GM12878 (cell line): ENCODE measurements at regions not wholly inside any gene's neighbourhood (a gene's known extent, or its start where the extent isn't known, plus 50 kb on each side); places are given as distances from the start of the nearest gene placed in this dataset.

ENCODE experiments used
- ATAC-seq: fragments of 200-7000 bp; cut with Tn5 transposase; 3 replicates; pipeline ENCODE4 v1.9.1; 2020; ENCODE audit warnings: mild to moderate bottlenecking, moderate library complexity
- BruUV-seq: library from RNA; stranded (reverse); fragments of 400-500 nt; replicated peaks from 2 replicates; lab custom pipeline; 2021; lab: Mats Ljungman, UMichigan
- CTCF ChIA-PET: fragments of 300-600 bp; sonication (Branson Sonifier 250); formaldehyde crosslinking; extraction: SDS; loops from one replicate; lab custom pipeline; 2021; ENCODE audit warnings: inconsistent platforms; lab: Yijun Ruan, JAX
- POLR2A ChIA-PET: fragments of 350-600 bp; formaldehyde crosslinking; extraction: SDS; loops from one replicate; lab custom pipeline; 2021; ENCODE audit warnings: inconsistent platforms; lab: Charles Lee
- RAD21 ChIA-PET: fragments of 300-600 bp; sonication (Branson Sonifier 250); formaldehyde crosslinking; loops from one replicate; lab custom pipeline; 2023; ENCODE audit warnings: antibody characterized with exemption; ENCODE audit not compliant: unreplicated experiment; lab: Charles Lee
- SMC1A ChIA-PET: fragments of 300-600 bp; sonication (Branson Sonifier 250); formaldehyde crosslinking; loops from one replicate; lab custom pipeline; 2023; ENCODE audit not compliant: unreplicated experiment, uncharacterized antibody; lab: Charles Lee
- DNase-seq: peaks from one replicate; pipeline ENCODE4 v3.0.0-alpha.2; 2011; ENCODE audit warnings: low read depth, low spot score
- FAIRE-seq: peaks from 3 replicates; lab custom pipeline; 2011; peaks lifted over from hg19 to GRCh38; lab: Jason Lieb, UNC
- H2AFZ ChIP-seq: 2 replicates; pipeline ENCODE4 v1.6.0; 2011; ENCODE audit warnings: low read depth, low read length, control low read depth; ENCODE audit not compliant: control insufficient read depth
- H3K27ac ChIP-seq: 2 replicates; pipeline ENCODE4 v1.5.1; 2011; ENCODE audit warnings: control low read depth; ENCODE audit not compliant: control insufficient read depth, insufficient read depth
- H3K27me3 ChIP-seq, 2 experiments: replicated peaks in 1 of 2; 2 replicates each; pipeline versions ENCODE4 v1.6.0 to v1.6.1; 2011; ENCODE audit warnings: low read length in 1 of 2; ENCODE audit not compliant: control insufficient read depth in 2 of 2, insufficient read depth in 2 of 2
- H3K36me3 ChIP-seq, 2 experiments: 2 replicates each; pipeline ENCODE4 v1.5.1; 2011; ENCODE audit warnings: low read length in 1 of 2; ENCODE audit not compliant: control insufficient read depth in 2 of 2, insufficient read depth in 2 of 2
- H3K4me1 ChIP-seq: 2 replicates; pipeline ENCODE4 v1.6.1; 2011; ENCODE audit warnings: mild to moderate bottlenecking, low read length, moderate library complexity, mixed read lengths; ENCODE audit not compliant: control insufficient read depth, insufficient read depth
- H3K4me2 ChIP-seq: 2 replicates; pipeline ENCODE4 v1.6.0; 2011; ENCODE audit warnings: control low read depth; ENCODE audit not compliant: control insufficient read depth, insufficient read depth
- H3K4me3 ChIP-seq: fragments of 200-600 bp; sonication (generic); 2 replicates; pipeline ENCODE4 v1.5.1; 2016
- H3K79me2 ChIP-seq: 2 replicates; pipeline ENCODE4 v1.6.0; 2011; ENCODE audit warnings: low read length; ENCODE audit not compliant: control insufficient read depth, insufficient read depth
- H3K9ac ChIP-seq: 2 replicates; pipeline ENCODE4 v1.8.0; 2011; ENCODE audit warnings: low read length, control low read depth, mixed read lengths; ENCODE audit not compliant: control insufficient read depth, insufficient read depth
- H3K9me3 ChIP-seq: replicated peaks from 3 replicates; pipeline ENCODE4 v1.5.1; 2011; ENCODE audit warnings: mild to moderate bottlenecking, low read length; ENCODE audit not compliant: control insufficient read depth, insufficient read depth
- H4K20me1 ChIP-seq: 2 replicates; pipeline ENCODE4 v1.6.0; 2011; ENCODE audit not compliant: control insufficient read depth, insufficient read depth
- EP300 ChIP-seq, 2 experiments: fragments of 150-350 bp in 1 of 2; IDR thresholded peaks; 2 replicates each; pipeline ENCODE4 v1.6.1; 2011 to 2012; ENCODE audit warnings: low read depth in 2 of 2, low read length in 2 of 2, borderline replicate concordance in 1 of 2, improper control_type of control experiment in 1 of 2, inconsistent platforms in 1 of 2; ENCODE audit not compliant: control insufficient read depth in 1 of 2
- ETV6 ChIP-seq, 2 experiments: fragments of 450-650 bp in 1 of 2; IDR thresholded peaks in 1 of 2; conservative IDR thresholded peaks in 1 of 2; 2 replicates each; pipeline ENCODE4 v1.6.1; 2014; ENCODE audit warnings: antibody characterized with exemption in 1 of 2, borderline replicate concordance in 1 of 2, low read depth in 1 of 2, mild to moderate bottlenecking in 1 of 2, moderate library complexity in 1 of 2
- JUNB ChIP-seq: IDR thresholded peaks from 2 replicates; pipeline ENCODE4 v1.6.1; 2016; ENCODE audit warnings: antibody characterized with exemption, mild to moderate bottlenecking
- MEF2A ChIP-seq: IDR thresholded peaks from 2 replicates; pipeline ENCODE4 v1.6.1; 2011; ENCODE audit warnings: low read depth, mild to moderate bottlenecking, low read length, moderate library complexity; ENCODE audit not compliant: insufficient read depth
- SIN3A ChIP-seq: IDR thresholded peaks from 2 replicates; pipeline ENCODE4 v1.6.1; 2012; ENCODE audit warnings: low read depth, low read length, improper control_type of control experiment
- SIX5 ChIP-seq: IDR thresholded peaks from 2 replicates; pipeline ENCODE4 v1.6.1; 2011; ENCODE audit warnings: mild to moderate bottlenecking, low read depth, low read length, moderate library complexity; ENCODE audit not compliant: severe bottlenecking
- SMARCA5 ChIP-seq: fragments of 450-650 bp; IDR thresholded peaks from 2 replicates; pipeline ENCODE4 v1.6.1; 2017; ENCODE audit warnings: mild to moderate bottlenecking
- WGBS: methylation state at CpG from one replicate; pipeline ENCODE4 v1.1.6; 2016; ENCODE audit warnings: low lambda C conversion rate; ENCODE audit not compliant: insufficient replicate concordance, insufficient coverage; ENCODE audit errors: missing lambda C conversion rate; 5-methylcytosine and 5-hydroxymethylcytosine counted together
- in situ Hi-C: fragments of 300-500 bp; cut with MboI; formaldehyde crosslinking; loops from 9 replicates; pipeline ENCODE4 v1.14.3; 2018; ENCODE audit warnings: mixed read lengths
- intact Hi-C: fragments of 100-400 bp; cut with micrococcal nuclease; formaldehyde crosslinking; loops from one replicate; pipeline ENCODE4 v1.14.2; 2022; ENCODE audit not compliant: unreplicated experiment
- TF ChIP-seq, protein P1 (sequence below): IDR thresholded peaks from 2 replicates; pipeline ENCODE4 v1.6.1; 2012; ENCODE audit warnings: low read length, inconsistent platforms
- TF ChIP-seq, protein P2 (sequence below): fragments of 450-650 bp; IDR thresholded peaks from 2 replicates; pipeline ENCODE4 v1.6.1; 2016; ENCODE audit warnings: mild to moderate bottlenecking, moderate library complexity, borderline replicate concordance
- TF ChIP-seq, protein P3 (sequence below): IDR thresholded peaks from 2 replicates; pipeline ENCODE4 v1.6.1; 2011; ENCODE audit warnings: borderline replicate concordance, low read depth, mild to moderate bottlenecking, moderate library complexity, low read length; ENCODE audit not compliant: insufficient read depth, poor library complexity, severe bottlenecking

DNA sequence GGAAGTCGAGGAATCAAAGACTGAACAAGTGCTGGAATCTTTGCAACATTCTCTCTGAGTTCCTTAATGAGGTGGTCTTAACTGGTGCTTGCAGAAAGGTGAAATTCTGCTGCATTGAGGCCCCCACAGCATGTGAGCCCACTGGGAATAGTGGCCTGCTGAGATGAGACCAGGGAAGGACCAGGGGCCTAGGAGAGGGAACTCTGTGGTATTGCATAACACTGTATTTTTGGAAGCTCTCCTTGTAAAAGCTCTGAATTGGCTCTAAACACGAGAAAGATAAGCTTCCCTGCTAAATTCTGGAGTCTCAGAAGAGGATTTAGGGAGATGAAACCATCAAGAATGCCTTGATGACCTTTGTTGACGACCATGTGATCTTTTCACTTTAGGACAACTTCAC, 100.4 kb upstream of the TSC22D1 start:
- TF ChIP-seq, protein P1, sequence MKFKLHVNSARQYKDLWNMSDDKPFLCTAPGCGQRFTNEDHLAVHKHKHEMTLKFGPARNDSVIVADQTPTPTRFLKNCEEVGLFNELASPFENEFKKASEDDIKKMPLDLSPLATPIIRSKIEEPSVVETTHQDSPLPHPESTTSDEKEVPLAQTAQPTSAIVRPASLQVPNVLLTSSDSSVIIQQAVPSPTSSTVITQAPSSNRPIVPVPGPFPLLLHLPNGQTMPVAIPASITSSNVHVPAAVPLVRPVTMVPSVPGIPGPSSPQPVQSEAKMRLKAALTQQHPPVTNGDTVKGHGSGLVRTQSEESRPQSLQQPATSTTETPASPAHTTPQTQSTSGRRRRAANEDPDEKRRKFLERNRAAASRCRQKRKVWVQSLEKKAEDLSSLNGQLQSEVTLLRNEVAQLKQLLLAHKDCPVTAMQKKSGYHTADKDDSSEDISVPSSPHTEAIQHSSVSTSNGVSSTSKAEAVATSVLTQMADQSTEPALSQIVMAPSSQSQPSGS, result no peak
- no peak for TF ChIP-seq EP300 (IDR thresholded peaks at IDR 0.05; ENCODE audit: borderline replicate concordance in 1 of 2, control insufficient read depth in 1 of 2, low read depth in 2 of 2, low read length in 2 of 2)
- TF ChIP-seq SIX5, result no peak
- no peak for TF ChIP-seq MEF2A
- no peak overlapping the region for H3K4me2 ChIP-seq
- H3K9me3 ChIP-seq, result peaks cover 6% of the 10 kb centered on the region
- H3K36me3 ChIP-seq, result no peaks in the 10 kb centered on the region
- H3K4me3 ChIP-seq, result no peak overlapping the region
- ChIA-PET CTCF (no interaction called here), RAD21 (no interaction called here), POLR2A (no interaction called here), SMC1A (no interaction called here)
- no peak for DNase-seq
- no peaks in the 10 kb centered on the region for H4K20me1 ChIP-seq
- no peak for FAIRE-seq
- no peaks in the 10 kb centered on the region for H3K27me3 ChIP-seq
- H3K79me2 ChIP-seq, result no peaks in the 10 kb centered on the region
- no peak overlapping the region for H3K9ac ChIP-seq
- H2AFZ ChIP-seq, result no peak overlapping the region
- ATAC-seq, result no peak
- 2% methylated on average over 3 of the region's 3 CpGs for WGBS
- peaks cover 8% of the 10 kb centered on the region for H3K4me1 ChIP-seq
- BruUV-seq, result no TSS peak
- intact Hi-C loops, result no loop called here
- in situ Hi-C loops, result no loop called here
- H3K27ac ChIP-seq, result no peak overlapping the region

DNA sequence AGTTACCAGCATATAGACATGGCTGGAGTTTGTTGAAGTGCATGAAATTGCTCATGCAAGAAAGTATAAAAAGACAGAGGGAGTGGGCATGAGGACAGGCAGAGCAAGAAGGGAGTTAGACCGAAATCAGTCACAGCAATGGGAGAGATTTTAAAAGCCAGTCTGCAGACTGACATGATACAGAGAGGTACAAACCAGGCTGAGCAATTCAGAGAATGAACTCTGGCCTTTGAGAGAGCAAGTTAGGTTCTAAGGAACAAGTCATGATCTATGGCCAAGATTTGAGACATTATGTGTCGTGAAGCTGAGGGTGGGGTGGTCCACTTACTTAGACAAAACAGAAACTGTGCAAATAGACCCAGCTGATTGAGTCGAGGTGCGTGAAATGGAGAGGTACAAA, 93.4 kb upstream of the TSC22D1 start:
- Histone ChIP-seq H2AFZ (peak overlapping the region; percentile 75), H3K4me1 (peaks cover 21% of the 10 kb centered on the region), H3K27me3 (no peaks in the 10 kb centered on the region), H3K36me3 (no peaks in the 10 kb centered on the region), H3K9ac (no peak overlapping the region; the same call in 1 of the 2 replicates), H3K4me3 (no peak overlapping the region), H3K79me2 (no peaks in the 10 kb centered on the region), H3K4me2 (peak overlapping the region; percentile 56; the same call in 1 of the 2 replicates), H3K27ac (no peak overlapping the region), H4K20me1 (no peaks in the 10 kb centered on the region), H3K9me3 (no peaks in the 10 kb centered on the region)
- FAIRE-seq (no peak), ATAC-seq (peak; percentile 57), DNase-seq (no peak)
- RAD21 ChIA-PET, result no interaction called here
- no TSS peak for BruUV-seq
- 62% methylated on average over 4 of the region's 4 CpGs for WGBS
- CTCF ChIA-PET, result no interaction called here
- intact Hi-C loops, result no loop called here
- POLR2A ChIA-PET, result no interaction called here
- in situ Hi-C loops, result no loop called here
- SMC1A ChIA-PET, result no interaction called here
- TF ChIP-seq ETV6 (conservative IDR thresholded peaks at IDR 0.05 in 1 of 2, IDR thresholded peaks at IDR 0.05 in 1 of 2; ENCODE audit: borderline replicate concordance in 1 of 2, low read depth in 1 of 2), result peak in 1 of 2 experiments; percentile 35; a peak in 1 of 4 replicates
- no peak for TF ChIP-seq SIN3A
- TF ChIP-seq, protein P2, sequence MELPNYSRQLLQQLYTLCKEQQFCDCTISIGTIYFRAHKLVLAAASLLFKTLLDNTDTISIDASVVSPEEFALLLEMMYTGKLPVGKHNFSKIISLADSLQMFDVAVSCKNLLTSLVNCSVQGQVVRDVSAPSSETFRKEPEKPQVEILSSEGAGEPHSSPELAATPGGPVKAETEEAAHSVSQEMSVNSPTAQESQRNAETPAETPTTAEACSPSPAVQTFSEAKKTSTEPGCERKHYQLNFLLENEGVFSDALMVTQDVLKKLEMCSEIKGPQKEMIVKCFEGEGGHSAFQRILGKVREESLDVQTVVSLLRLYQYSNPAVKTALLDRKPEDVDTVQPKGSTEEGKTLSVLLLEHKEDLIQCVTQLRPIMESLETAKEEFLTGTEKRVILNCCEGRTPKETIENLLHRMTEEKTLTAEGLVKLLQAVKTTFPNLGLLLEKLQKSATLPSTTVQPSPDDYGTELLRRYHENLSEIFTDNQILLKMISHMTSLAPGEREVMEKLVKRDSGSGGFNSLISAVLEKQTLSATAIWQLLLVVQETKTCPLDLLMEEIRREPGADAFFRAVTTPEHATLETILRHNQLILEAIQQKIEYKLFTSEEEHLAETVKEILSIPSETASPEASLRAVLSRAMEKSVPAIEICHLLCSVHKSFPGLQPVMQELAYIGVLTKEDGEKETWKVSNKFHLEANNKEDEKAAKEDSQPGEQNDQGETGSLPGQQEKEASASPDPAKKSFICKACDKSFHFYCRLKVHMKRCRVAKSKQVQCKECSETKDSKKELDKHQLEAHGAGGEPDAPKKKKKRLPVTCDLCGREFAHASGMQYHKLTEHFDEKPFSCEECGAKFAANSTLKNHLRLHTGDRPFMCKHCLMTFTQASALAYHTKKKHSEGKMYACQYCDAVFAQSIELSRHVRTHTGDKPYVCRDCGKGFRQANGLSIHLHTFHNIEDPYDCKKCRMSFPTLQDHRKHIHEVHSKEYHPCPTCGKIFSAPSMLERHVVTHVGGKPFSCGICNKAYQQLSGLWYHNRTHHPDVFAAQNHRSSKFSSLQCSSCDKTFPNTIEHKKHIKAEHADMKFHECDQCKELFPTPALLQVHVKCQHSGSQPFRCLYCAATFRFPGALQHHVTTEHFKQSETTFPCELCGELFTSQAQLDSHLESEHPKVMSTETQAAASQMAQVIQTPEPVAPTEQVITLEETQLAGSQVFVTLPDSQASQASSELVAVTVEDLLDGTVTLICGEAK, result no peak
- 0 out of 2 replicates have a peak, but pooled peaks have one; percentile 33 for TF ChIP-seq JUNB
- TF ChIP-seq, protein P3, sequence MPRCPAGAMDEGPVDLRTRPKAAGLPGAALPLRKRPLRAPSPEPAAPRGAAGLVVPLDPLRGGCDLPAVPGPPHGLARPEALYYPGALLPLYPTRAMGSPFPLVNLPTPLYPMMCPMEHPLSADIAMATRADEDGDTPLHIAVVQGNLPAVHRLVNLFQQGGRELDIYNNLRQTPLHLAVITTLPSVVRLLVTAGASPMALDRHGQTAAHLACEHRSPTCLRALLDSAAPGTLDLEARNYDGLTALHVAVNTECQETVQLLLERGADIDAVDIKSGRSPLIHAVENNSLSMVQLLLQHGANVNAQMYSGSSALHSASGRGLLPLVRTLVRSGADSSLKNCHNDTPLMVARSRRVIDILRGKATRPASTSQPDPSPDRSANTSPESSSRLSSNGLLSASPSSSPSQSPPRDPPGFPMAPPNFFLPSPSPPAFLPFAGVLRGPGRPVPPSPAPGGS, result peak; percentile 49
- TF ChIP-seq SMARCA5, result no peak
